ENCODE measurements at regions not wholly inside any gene's neighbourhood (a gene's known extent, or its start where the extent isn't known, plus 50 kb on each side); places are given as distances from the start of the nearest gene placed in this dataset.

GRCh38 chr6:1039191-1039590 lies 272.7 kb upstream of the FOXQ1 start:
- no peak for TF ChIP-seq CTCF (IDR thresholded peaks at IDR 0.05)
- H3K9me3 Mint-ChIP-seq (ENCODE audit: low read depth): no peaks in the 10 kb centered on the region
- no peak for DNase-seq (ENCODE audit: low spot score)
- no peak overlapping the region for H3K4me3 Mint-ChIP-seq (ENCODE audit: unreplicated experiment)
- H3K4me1 Mint-ChIP-seq (ENCODE audit: low read depth): no peaks in the 10 kb centered on the region
- H3K36me3 Mint-ChIP-seq (ENCODE audit: low read depth): no peaks in the 10 kb centered on the region
- peaks cover 36% of the 10 kb centered on the region for H3K27me3 Mint-ChIP-seq (ENCODE audit: low read depth)
- no peak overlapping the region for H3K27ac Mint-ChIP-seq (ENCODE audit: unreplicated experiment)

DNA sequence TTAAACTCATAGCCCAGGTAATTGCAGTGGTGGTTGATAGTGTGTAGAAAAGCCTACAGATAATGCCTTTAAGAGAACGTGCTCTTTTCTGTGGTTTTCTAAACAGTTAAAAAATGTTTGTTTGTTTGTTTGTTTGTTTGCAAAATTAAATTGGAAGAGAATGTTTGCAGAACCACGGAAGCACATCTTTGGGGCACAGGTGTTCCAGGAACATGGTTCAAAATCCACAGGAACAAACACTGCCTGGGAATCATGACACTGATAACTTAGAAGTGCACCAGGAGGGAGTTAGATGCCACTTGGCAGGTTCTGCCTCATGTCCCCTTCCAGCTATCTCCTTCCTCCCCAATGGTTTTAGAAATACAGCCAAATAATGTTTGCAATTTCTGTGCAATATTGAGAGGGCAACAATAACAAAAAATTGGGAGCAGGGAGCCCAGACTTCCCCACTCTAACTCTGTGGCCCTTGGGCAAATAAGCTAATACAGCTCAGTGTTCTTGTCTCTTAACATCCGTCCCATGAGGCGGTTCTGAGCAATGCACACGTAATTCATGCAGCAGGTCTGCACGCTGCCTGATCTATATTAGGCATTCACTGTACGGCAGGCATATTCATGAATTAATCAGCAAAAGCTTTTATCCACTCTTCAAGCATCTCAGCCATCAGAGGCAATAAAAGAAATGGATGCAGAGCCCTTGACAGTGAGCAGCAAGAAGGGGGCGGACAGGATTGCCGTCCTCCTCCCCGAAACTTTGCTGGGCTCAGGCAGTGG lies 274.3 kb upstream of the FOXQ1 start:
- Mint-ChIP-seq H3K9me3 (ENCODE audit: low read depth) (no peaks in the 10 kb centered on the region), H3K4me3 (ENCODE audit: unreplicated experiment) (no peak overlapping the region), H3K27ac (ENCODE audit: unreplicated experiment) (no peak overlapping the region), H3K4me1 (ENCODE audit: low read depth) (no peaks in the 10 kb centered on the region), H3K27me3 (ENCODE audit: low read depth) (peaks cover 33% of the 10 kb centered on the region), H3K36me3 (ENCODE audit: low read depth) (no peaks in the 10 kb centered on the region)
- DNase-seq (ENCODE audit: low spot score): no peak
- no peak for TF ChIP-seq CTCF (IDR thresholded peaks at IDR 0.05)

- peaks cover 6% of the 10 kb centered on the region for H3K9me3 Mint-ChIP-seq (ENCODE audit: low read depth)
- H3K4me3 Mint-ChIP-seq (ENCODE audit: unreplicated experiment): no peak overlapping the region
- H3K27me3 Mint-ChIP-seq (ENCODE audit: low read depth): peaks cover 24% of the 10 kb centered on the region
- DNase-seq (ENCODE audit: low spot score): no peak
- TF ChIP-seq CTCF (IDR thresholded peaks at IDR 0.05): no peak
- H3K36me3 Mint-ChIP-seq (ENCODE audit: low read depth): no peaks in the 10 kb centered on the region
- no peaks in the 10 kb centered on the region for H3K4me1 Mint-ChIP-seq (ENCODE audit: low read depth)
- H3K27ac Mint-ChIP-seq (ENCODE audit: unreplicated experiment): no peak overlapping the region
Observed at GRCh38 chr6:1035401-1035800, 276.5 kb upstream of the FOXQ1 start.

DNA sequence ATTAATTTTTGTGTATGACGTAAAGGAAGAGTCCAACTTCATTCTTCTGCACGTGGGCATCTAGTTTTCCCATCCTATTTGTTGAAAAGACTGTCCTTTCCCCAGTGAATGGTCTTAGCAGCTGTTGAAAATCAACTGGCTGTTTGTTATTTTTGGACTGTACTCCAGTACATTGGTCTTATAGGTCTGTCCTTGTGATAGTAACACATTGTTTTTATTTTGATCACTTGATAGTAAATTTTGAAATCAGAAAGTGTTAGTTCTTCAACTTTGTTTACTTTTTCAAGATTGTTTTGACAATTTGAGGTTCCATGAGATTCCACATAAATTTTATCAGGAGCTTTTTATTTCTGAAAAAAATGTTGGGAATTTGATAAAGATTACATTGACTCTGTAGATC lies 280.2 kb upstream of the FOXQ1 start:
- Mint-ChIP-seq H3K27me3 (ENCODE audit: low read depth) (peaks cover 3% of the 10 kb centered on the region), H3K9me3 (ENCODE audit: low read depth) (peaks cover 9% of the 10 kb centered on the region), H3K4me3 (ENCODE audit: unreplicated experiment) (no peak overlapping the region), H3K27ac (ENCODE audit: unreplicated experiment) (no peak overlapping the region), H3K36me3 (ENCODE audit: low read depth) (peaks cover 2% of the 10 kb centered on the region), H3K4me1 (ENCODE audit: low read depth) (no peaks in the 10 kb centered on the region)
- no peak for TF ChIP-seq CTCF (IDR thresholded peaks at IDR 0.05)
- DNase-seq (ENCODE audit: low spot score): no peak

GRCh38 chr6:1029141-1029540 lies 282.8 kb upstream of the FOXQ1 start:
- H3K27me3 Mint-ChIP-seq (ENCODE audit: low read depth): no peaks in the 10 kb centered on the region
- H3K4me1 Mint-ChIP-seq (ENCODE audit: low read depth): peaks cover 12% of the 10 kb centered on the region
- H3K9me3 Mint-ChIP-seq (ENCODE audit: low read depth): peaks cover 9% of the 10 kb centered on the region
- TF ChIP-seq CTCF (IDR thresholded peaks at IDR 0.05): no peak
- no peak overlapping the region for H3K4me3 Mint-ChIP-seq (ENCODE audit: unreplicated experiment)
- H3K27ac Mint-ChIP-seq (ENCODE audit: unreplicated experiment): no peak overlapping the region
- no peak for DNase-seq (ENCODE audit: low spot score)
- H3K36me3 Mint-ChIP-seq (ENCODE audit: low read depth): peaks cover 2% of the 10 kb centered on the region

Measured in chondrocyte (in vitro differentiated cells).